HK-2 (cell line): ENCODE measurements at regions not wholly inside any gene's neighbourhood (a gene's known extent, or its start where the extent isn't known, plus 50 kb on each side); places are given as distances from the start of the nearest gene placed in this dataset.
"Not testable (repeated sequence)": the region's sequence is repeated elsewhere in the genome, so short reads cannot be mapped to it uniquely, and the experiment has no call there.

ENCODE experiments used
- DNase-seq: peaks from one replicate; pipeline ENCODE4 v3.0.0-alpha.2; 2018; ENCODE audit not compliant: unreplicated experiment

DNA sequence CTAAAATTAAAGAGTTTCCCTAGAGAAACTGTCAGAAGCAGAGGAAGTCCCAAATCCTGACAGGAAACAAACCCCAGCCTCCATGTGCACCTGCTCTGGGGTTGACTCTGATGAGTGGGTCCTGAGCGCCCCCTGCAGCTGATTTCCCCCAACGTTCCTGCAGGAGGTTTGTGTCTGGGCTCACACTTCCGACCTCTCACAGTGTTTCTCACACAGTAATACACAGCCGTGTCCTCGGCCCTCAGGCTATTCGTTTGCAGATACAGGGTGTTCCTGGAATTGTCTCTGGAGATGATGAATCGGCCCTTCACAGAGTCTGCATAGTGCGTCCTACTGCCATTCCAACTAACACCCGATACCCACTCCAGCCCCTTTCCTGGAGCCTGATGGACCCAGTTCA is 862.8 kb downstream of the TMEM121 start:
- DNase-seq: not testable (repeated sequence)

DNA sequence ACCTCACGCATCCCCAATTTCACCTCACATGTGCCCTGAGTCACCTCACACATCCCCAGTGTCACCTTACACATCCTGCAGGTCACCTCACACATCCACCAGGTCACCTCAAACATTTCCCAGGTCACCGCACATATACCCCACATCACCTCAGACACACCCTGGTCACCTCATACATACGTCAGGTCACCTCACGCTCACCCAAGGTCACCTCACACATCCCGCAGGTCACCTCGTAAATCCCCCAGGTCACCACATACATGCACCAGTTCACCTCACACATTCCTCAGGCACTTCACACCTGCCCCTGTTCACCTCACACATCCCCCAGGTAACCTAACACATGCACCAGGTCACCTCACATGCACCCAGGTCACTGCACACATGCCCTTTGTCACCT is 864.0 kb downstream of the TMEM121 start:
- no peak for DNase-seq

DNA sequence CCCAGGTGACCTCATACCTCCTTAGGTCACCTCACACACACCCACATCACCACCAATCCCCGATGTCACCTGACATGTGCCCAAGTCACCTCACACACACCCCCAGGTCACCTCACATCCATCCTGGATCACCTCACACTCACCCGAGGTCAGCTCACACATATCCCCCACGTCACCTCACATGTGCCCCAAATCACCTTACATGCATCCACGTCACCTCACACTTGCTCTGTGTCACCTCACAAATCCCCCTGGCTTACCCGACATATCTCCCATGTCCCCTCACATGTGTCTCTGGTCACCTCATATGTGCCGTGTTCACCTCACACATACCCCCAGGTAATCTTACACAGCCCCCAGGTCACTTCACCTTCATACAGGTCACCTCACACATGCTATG is 864.6 kb downstream of the TMEM121 start:
- no peak for DNase-seq

DNA sequence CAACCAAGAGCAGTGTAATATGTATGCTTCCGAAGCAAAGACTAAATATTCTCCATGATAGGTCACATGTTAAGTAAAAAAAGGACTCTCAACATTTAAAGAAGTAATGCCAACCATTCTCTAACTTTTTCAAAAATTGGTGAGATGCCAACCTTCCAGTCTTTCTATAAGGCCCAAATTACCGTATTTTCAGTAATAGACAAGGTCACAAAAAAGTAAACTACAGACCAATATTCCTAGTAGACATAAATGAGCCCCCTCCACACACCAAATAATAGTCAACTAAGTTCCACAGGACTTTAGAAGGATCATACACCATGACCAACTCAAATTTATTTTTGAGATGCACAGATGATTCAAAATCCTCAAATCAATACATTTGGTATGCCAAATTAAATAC is 867.4 kb downstream of the TMEM121 start:
- no peak for DNase-seq

DNA sequence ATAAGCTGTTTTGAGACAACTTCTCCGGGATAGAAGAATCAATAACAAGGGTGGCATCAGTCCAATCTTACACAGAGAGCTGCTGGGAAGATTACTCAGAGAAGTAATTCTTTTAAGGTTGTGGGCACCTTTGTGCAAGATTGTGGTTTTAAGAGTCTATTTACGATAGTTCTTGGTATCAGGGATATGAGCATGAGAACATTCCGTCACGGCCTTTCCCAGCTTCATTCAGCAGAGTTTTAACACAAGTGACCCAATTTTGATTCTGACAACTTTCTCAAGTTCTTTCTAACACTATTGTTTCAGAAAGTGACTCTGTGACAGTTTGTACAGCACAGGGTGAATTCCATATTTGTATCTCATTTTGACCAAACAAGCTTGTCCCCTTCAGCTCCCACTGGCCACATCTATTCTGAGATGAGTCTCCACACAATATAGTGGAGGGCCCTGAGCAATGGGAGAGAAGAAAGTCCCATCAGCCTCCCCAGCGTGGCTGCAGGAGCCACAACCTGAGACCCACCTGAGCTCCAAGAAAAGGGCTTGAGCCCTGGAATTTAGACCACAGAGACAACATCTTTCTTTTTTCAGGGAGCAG is 869.2 kb downstream of the TMEM121 start:
- no peak for DNase-seq

DNA sequence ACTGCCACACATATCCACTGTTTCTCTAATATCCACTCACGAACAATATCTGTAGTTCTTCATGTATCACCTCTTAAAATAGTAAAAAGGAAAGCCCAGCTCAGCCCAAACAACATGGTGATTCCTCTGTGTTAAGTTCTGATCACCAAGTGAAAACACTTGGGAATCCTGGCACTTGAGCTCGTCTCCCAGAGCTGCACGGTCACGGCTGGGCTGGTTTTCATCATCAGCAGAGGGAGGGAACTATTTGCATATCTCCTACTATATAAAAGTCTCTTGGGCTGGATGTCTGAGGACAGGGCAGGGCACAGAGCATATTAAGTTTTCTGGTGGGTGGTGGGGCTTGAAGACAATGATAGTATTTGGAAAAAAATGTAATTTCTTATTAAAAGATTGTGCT is 870.6 kb downstream of the TMEM121 start:
- no peak for DNase-seq

DNA sequence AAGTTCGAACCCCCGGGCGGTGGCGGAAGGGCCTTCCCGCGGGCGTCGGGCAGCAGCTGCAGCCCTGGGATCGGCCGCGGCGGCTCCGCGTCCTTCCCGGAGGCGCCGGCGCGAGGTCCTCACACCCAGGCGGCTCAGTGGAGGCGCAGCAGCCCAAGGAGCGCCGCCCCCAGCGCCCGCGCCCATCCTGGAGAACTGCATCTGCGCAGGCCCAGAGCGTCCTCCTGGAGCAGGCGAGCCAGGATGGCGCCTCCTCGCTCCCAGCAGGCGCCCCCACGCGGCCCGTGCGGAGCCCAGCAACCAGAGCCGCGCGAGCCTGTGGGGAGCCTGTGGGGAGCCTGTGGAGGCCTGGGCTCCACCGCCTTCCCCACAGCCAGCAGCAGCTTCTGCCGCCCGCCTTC is 872.5 kb downstream of the TMEM121 start:
- not testable (repeated sequence) for DNase-seq

DNA sequence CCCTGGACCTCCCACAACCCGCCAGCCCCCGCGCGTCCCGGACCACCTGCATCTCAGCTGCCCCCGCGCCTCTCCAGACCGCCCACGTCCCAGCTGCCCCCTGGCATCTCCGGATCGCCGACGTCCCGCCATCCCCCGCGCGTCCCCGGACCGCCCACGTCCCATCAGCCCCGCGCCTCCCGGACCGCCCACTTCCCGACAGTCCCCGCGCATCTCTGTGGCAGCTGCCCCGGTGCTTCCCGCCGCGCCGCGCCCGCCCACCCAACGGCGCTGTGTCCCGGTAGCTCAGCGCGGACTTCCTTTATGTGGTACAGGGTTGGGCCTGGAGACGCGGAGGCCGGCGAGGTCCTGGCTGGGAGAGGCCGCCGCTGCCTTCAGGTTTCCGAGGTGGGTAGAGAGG is 874.9 kb downstream of the TMEM121 start:
- DNase-seq: not testable (repeated sequence)

DNA sequence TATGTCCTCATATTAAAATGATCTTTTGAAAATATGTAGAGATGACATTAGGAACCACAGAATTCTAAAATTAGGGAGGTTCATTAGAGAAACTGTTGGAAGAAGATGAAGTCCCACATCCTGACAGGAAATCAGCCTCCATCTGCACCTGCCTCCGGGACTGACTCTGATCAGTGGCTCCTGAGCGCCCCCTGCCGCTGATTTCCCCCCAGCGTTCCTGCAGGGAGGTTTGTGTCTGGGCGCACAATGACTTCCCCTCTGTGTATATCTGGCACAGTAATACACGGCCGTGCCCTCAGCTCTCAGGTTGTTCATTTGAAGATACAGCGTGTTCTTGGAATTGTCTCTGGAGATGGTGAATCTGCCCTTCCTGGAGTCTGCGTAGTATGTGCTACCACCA is 883.8 kb downstream of the TMEM121 start:
- DNase-seq: not testable (repeated sequence)

DNA sequence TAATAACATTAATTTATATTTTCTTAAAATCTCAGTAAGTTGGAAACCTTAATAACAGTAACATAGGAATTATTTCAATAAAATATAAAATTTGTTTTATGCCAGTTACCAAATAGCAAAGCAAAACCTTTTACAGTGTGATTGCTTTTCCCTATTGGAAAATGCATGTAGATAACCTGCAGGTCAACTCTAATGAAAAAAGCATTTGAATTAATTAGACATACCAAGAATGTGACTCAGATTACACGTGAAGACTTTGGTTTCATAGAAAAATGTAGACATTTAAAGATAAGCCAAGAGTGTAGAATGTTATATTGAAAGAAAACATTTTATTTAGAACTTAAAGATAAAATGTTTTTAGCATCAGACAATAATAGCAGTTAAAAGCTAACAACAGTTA is 888.1 kb downstream of the TMEM121 start:
- DNase-seq: no peak

DNA sequence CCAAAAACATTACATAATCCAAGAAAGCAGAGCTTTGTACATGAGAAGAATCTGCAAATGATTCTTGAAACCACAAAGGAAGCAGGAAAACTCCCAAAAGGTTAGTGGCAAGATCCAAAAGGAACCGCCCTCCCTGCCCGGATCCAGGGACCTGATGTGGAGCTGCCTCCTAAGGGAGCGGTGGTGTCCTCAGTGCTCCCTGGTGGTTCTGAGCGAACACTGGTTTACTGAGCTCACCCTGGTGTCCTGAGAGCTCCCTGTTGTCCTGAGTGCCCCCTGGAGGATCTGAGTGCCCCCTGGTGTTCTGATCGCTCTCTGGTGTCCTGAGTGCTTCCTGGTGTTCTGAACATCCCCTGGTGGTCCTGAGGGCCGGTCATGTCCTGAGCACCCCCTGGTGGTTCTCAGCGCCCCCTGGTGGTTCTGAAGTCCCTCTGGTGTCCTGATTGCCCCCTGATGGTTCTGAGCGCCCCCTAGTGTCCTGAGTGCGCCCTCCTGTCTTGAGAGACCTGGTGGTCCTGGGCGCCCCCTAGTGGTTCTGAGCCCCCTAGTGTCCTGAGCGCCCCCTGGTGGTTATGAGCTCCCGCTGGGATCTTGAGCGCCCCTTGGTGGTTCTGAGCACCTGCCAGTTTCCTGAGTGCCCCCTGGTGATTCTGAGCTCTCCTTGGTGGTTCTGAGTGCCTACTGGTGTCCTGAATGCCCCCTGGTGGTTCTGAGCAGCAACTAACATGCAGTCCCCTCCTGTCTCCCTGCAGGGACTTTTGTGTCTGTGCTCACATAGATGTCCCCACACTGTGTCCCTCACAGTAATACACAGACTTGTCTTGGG is 891.1 kb downstream of the TMEM121 start:
- DNase-seq: peak; percentile 17

DNA sequence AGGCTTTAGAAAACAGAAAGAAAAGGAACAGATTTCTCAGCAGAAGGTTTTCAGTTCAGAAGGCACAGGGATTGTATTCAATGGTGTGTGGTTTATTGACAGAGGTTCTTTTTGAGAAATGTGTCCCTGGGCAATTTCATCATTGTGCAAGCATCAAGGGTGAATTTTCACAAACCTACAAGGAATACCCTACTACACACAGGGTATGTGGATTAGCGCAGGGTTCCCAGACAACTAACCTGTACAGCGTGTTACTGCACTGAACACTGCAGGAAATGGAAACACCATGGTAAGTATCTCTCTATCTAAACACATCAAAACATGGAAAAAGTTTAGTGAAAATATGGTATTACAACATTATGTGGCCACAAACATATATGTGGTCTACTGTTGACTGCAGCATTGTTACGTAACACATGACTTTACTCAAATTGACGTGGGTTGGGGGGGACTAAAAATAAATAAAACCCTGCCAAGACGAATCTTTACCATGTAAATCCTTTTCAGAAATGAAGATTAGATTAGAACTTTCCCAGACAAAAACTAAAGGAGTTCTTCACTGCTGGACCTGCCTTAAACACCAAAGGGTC is 893.1 kb downstream of the TMEM121 start:
- DNase-seq: no peak

DNA sequence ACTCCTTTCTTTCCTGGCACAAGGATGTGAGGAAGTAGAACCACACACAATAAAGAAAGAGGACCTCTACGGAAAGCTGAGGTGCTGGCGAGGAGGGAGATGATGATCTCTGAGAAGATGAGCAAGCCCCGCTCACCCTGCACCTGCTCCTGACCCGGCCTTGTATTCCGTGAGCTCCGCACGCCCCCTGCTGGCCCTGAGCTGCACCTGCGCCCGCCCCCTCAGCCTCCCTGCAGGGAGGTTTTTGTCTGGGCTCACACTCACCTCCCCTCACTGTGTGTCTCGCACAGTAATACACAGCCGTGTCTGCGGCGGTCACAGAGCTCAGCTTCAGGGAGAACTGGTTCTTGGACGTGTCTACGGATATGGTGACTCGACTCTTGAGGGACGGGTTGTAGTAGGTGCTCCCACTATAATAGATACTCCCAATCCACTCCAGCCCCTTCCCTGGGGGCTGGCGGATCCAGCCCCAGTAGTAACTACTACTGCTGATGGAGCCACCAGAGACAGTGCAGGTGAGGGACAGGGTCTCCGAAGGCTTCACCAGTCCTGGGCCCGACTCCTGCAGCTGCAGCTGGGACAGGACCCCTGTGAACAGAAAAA is 895.1 kb downstream of the TMEM121 start:
- peak; percentile 30 for DNase-seq

DNA sequence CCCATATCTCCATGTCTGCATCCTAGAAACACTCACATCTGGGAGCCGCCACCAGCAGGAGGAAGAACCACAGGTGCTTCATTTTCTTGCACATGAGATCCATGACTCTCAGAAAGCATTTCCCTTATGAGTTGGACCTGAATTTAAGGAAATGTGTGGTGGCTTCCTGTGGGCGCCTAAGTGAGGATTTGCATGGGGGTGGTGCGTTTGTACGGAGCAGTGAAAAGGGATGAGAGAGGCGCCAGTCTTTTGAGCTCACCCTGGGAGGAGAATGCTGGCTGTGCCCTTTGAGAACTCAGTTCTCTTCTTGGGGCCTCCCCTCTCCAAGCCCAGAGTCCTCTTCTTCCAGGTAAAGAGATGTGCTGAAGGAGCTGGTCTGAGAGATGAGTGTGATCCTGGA is 895.7 kb downstream of the TMEM121 start:
- DNase-seq: no peak

DNA sequence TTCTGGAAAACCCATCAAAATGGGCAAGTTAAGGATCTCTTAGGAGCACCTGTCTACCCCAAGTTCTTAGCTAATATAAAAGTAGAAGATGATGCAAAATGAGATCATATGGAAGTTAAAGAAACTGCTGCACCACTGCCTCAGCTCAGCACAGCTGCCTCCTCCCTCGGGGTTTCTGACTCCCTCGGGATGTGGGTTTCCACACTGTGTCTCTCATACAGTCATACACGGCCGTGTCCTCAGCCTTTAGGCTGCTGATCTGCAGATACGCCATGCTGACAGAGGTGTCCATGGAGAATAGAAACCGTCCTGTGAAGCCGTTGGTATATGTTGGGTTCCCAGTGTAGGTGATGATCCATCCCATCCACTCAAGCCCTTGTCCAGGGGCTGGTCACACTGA is 898.8 kb downstream of the TMEM121 start:
- DNase-seq: not testable (repeated sequence)

DNA sequence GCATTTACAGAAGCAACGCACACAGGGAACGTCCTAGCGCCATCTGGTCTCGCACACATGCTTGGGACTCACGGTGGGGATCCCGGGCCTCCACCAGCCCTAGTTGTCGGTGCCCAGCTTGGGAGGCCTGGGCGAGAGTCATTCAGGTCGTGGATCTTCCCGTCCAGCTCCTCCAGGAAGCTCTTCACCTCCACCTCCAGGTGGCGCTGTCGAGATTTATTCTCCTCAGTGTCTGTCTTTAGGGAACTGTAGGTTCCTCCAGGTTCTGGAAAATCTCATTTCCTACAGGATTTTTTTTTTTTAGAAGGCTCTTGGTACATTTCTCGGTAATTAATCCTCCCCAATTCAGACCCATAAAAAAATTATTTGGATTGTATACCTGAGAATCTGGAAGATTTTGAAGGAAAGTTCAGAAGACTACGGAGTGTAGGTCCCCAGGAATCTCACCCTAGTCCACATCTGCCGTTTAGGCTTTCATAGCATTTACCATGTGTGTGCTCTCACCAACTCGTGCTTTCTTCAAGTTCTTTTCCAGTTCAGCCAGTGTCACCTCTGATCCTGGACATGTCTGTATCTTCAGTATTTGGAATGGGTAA is 910.0 kb downstream of the TMEM121 start:
- DNase-seq: no peak

DNA sequence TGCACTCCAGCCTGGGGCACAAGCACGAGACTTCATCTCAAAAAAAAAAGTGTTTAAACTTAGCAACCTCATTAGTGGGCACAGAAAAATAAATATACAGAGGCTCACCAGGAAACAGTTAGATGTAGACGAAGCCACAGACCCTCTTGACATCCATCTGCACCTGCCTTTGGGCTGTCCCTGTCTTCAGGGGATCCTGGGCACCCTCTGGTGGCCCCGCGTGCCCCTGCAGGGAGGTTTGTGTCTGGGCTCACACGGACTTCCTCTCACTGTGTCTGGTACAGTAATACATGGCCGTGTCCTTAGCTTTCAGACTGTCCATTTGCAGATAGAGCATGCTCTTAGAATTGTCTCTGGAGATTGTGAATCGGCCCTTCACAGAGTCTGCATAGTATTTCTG is 916.5 kb downstream of the TMEM121 start:
- no peak for DNase-seq

DNA sequence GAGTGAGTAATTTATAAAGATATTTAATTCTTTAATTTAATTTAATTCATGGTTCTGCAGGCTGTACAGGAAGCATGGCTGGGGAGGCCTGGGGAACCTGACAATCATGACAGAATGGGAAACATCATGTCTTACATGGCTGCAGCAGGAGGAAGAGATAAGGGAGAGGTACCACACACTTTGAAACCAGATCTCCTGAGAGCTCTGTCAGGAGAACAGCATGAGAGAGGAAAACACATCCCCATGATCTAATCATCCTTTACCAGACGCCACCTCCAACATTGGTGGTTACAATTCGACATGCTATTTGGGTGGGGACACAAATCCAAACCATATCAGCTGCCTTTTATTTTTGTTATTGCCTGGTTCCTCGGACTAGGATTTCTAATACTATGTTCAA is 928.6 kb downstream of the TMEM121 start:
- DNase-seq: no peak

DNA sequence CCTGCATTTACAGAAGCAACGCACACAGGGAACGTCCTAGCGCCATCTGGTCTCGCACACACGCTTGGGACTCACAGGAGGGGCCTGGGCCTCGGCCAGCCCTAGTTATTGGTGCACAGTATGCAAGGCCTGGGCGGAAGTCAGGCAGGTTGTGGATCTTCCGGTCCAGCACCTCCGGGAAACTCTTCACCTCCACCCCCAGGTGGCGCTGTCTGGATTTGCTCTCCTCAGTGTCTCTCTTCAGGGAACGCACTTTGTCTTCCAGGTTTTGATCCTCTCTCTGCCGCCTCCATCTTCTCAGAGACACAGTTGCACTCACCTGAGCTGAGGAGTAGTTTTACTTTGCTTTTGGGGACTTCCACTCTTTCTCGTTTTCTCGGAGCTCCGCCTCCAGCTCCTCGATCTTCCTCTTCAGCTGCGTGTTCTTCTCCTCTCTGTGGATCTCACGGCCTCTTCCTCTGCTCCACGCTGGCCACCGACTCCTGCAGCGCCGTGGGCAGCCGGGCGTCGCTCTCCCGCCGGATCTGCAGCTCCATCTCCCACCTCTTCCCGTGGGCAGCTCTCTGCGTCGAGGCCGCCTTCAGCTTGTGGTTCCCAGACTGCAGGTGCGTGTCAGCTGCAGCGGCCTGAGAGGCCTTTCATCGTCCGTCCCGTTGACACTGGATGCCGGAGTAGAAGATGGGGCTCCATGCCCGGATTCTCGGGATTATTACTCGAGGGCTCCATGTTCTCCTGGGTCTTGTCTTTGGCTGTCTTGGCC is 933.8 kb downstream of the TMEM121 start:
- no peak for DNase-seq

DNA sequence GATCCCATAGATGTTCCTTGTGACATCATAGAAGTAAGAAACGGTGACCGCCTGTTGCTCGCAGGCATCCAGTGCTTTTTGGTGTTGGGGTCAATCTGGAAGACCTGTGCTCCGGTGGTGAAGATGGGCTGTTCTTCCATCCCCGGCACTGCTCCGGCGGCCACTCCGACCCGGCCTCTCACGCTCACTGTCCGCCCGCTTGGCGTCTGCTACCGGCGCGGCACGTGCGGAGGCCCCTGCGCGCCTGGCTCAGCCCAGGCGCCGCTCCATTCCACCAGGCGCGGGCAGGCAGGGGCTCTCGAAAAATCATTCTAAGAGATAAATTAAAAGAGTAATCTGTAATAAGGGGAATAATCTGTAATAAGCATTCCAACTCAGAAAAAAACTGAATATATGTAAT is 934.5 kb downstream of the TMEM121 start:
- no peak for DNase-seq

DNA sequence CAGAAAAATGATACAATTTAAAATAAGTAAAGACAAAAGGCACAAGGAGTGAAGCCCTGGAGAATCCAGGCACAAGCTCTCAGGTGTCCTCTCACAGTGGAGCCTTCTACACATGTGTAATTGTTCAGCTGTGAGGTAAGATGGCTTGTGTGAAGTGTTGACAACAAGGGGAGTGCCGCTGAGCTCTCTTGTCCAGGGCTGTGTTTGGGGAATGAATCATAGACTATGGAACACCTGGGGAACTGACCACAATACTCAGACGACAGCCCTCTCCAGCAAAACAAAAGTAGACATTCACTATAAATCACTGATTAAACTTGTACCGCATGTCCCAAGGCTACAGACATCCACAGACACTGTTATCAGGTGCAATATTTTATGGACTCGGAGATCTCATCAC is 940.1 kb downstream of the TMEM121 start:
- not testable (repeated sequence) for DNase-seq

DNA sequence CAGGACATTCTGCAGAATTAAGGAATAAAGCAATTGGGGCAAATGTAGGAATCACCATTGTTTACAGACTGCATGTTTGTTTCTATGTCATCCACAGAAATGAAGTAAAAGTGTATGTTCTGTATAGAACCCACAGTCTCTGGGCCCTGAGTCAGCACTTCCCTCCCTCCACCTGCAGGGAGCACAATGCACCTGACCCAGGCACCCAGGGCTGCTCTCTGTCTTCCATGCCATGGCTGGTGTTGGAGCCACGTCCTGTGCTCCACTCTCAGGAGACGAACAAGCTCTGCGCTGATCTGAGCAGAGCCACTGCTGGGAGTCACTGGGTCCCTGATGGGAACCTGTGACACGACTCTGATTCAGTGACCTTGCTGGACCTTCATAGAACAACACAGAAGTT is 942.5 kb downstream of the TMEM121 start:
- not testable (repeated sequence) for DNase-seq
